ENCODE measurements at regions not wholly inside any gene's neighbourhood (a gene's known extent, or its start where the extent isn't known, plus 50 kb on each side); places are given as distances from the start of the nearest gene placed in this dataset.

DNA sequence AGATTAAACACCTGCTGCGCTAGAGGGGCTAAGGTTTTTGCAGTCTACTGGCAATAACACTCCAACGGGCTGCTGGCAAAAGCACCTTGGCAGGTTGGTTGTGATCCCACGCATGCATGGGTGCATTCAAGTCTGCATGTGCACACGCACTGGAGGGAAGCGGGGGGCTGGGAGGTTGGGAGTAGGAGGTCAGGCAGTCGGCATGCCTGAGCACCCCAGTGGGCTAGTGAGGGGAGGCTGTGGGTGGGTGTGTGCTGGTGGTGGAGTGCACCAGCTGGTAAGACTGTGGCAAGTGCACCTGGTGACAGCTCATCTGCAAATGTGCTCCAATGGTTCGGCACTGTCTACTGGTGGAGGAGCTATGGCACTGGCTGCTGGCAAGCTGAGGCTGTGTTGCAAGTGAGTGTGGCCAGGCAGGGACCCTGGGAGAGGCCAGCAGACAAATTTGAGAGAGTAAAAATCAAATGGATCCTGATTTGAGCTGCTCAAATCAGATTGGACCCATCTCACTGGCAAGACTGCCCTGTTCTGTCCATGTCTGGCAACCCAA lies 460.6 kb upstream of the DSEL start:
- Histone ChIP-seq H3K4me3 (ENCODE audit: low read length) (no peak overlapping the region), H3K9me3 (ENCODE audit: control insufficient read depth, low read depth, low read length) (no peaks in the 10 kb centered on the region), H3K36me3 (ENCODE audit: control insufficient read depth, insufficient read depth, low read length) (no peaks in the 10 kb centered on the region), H3K4me1 (ENCODE audit: control insufficient read depth, insufficient read depth, low read length) (no peaks in the 10 kb centered on the region), H3K27ac (ENCODE audit: low read length) (no peak overlapping the region), H3K27me3 (ENCODE audit: control insufficient read depth, insufficient read depth, low read length) (no peaks in the 10 kb centered on the region)
- whole genome bisulfite sequencing (ENCODE audit: insufficient coverage, low lambda C conversion rate), result no CpG with 5 or more reads among the region's 7 CpGs
- DNase-seq, result no peak

DNA sequence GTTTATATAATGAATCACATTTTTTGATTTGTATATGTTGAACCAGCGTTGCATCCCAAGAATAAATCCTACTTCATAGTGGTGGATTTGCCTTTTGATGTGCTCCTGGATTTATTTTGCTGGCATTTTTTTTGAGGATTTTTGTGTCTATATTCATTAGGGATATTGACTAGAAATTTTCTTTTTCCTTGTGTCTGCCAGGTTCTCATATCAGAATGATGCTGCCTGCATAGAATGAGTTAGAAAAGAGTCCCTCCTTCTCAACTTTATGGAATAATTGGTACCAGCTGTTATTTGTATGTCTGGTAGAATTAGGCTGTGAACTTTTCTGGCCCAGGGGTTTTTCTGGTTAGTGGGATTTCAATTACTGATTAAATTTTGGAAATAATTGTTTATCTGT lies 457.4 kb upstream of the DSEL start:
- H3K36me3 ChIP-seq (ENCODE audit: control insufficient read depth, insufficient read depth, low read length), result no peaks in the 10 kb centered on the region
- no peaks in the 10 kb centered on the region for H3K27me3 ChIP-seq (ENCODE audit: control insufficient read depth, insufficient read depth, low read length)
- H3K4me3 ChIP-seq (ENCODE audit: low read length), result no peak overlapping the region
- H3K9me3 ChIP-seq (ENCODE audit: control insufficient read depth, low read depth, low read length), result no peaks in the 10 kb centered on the region
- no peak overlapping the region for H3K27ac ChIP-seq (ENCODE audit: low read length)
- no peaks in the 10 kb centered on the region for H3K4me1 ChIP-seq (ENCODE audit: control insufficient read depth, insufficient read depth, low read length)
- WGBS (ENCODE audit: insufficient coverage, low lambda C conversion rate), result no CpG with 5 or more reads among the region's 1 CpG
- DNase-seq, result no peak

- Histone ChIP-seq H3K9me3 (ENCODE audit: control insufficient read depth, low read depth, low read length) (no peaks in the 10 kb centered on the region), H3K4me1 (ENCODE audit: control insufficient read depth, insufficient read depth, low read length) (no peaks in the 10 kb centered on the region), H3K27me3 (ENCODE audit: control insufficient read depth, insufficient read depth, low read length) (no peaks in the 10 kb centered on the region), H3K4me3 (ENCODE audit: low read length) (no peak overlapping the region), H3K36me3 (ENCODE audit: control insufficient read depth, insufficient read depth, low read length) (no peaks in the 10 kb centered on the region), H3K27ac (ENCODE audit: low read length) (no peak overlapping the region)
- DNase-seq, result no peak
- no CpG with 5 or more reads among the region's 1 CpG for WGBS (ENCODE audit: insufficient coverage, low lambda C conversion rate)
These were observed 452.9 kb upstream of the DSEL start for GRCh38 chr18:67969458-67969857.

DNA sequence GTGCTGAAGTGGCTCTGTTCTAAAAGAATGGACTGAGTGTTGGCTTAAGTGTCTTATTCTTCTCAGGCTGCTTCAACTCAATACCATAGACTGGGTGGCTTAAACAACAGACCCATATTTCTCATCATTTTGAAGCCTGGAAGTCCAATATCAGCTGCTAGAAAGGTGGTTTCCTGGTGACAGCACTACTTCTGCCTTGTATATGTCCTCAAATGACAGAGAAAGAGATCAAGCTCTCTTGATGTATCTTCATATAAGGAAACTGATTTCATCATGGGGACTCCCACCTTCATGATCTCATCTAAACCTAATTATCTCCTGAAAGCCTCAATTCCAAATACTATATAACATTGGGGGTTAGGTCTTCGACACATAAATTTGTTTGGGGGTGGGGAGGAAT lies 449.7 kb upstream of the DSEL start:
- no peaks in the 10 kb centered on the region for H3K36me3 ChIP-seq (ENCODE audit: control insufficient read depth, insufficient read depth, low read length)
- H3K27me3 ChIP-seq (ENCODE audit: control insufficient read depth, insufficient read depth, low read length), result no peaks in the 10 kb centered on the region
- no peak overlapping the region for H3K27ac ChIP-seq (ENCODE audit: low read length)
- H3K4me3 ChIP-seq (ENCODE audit: low read length), result no peak overlapping the region
- WGBS (ENCODE audit: insufficient coverage, low lambda C conversion rate), result 88% methylated on average over 1 of the region's 1 CpG
- no peak for DNase-seq
- no peaks in the 10 kb centered on the region for H3K4me1 ChIP-seq (ENCODE audit: control insufficient read depth, insufficient read depth, low read length)
- H3K9me3 ChIP-seq (ENCODE audit: control insufficient read depth, low read depth, low read length), result no peaks in the 10 kb centered on the region

DNA sequence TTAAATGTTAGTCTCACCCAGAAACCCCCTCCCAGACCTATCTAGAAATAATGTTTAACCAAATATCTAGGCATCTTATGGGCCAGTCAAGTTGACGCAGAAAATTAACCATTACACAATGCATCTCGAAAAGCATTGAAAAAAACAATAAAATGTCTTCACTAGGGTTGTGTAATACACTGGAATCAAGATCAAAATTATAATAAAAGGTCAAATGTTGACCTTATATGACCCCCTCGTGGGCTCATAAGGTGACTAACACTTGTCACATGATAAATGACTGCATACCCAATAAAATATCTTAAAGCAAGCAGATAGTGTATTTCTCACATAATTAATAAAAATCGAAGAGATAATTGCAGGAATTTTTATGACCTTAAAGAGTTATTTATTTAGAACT lies 447.9 kb upstream of the DSEL start:
- no peak for DNase-seq
- H3K4me3 ChIP-seq (ENCODE audit: low read length), result no peak overlapping the region
- H3K27ac ChIP-seq (ENCODE audit: low read length), result no peak overlapping the region
- 73% methylated on average over 4 of the region's 4 CpGs for WGBS (ENCODE audit: insufficient coverage, low lambda C conversion rate)
- H3K4me1 ChIP-seq (ENCODE audit: control insufficient read depth, insufficient read depth, low read length), result no peaks in the 10 kb centered on the region
- no peaks in the 10 kb centered on the region for H3K9me3 ChIP-seq (ENCODE audit: control insufficient read depth, low read depth, low read length)
- no peaks in the 10 kb centered on the region for H3K36me3 ChIP-seq (ENCODE audit: control insufficient read depth, insufficient read depth, low read length)
- no peaks in the 10 kb centered on the region for H3K27me3 ChIP-seq (ENCODE audit: control insufficient read depth, insufficient read depth, low read length)

DNA sequence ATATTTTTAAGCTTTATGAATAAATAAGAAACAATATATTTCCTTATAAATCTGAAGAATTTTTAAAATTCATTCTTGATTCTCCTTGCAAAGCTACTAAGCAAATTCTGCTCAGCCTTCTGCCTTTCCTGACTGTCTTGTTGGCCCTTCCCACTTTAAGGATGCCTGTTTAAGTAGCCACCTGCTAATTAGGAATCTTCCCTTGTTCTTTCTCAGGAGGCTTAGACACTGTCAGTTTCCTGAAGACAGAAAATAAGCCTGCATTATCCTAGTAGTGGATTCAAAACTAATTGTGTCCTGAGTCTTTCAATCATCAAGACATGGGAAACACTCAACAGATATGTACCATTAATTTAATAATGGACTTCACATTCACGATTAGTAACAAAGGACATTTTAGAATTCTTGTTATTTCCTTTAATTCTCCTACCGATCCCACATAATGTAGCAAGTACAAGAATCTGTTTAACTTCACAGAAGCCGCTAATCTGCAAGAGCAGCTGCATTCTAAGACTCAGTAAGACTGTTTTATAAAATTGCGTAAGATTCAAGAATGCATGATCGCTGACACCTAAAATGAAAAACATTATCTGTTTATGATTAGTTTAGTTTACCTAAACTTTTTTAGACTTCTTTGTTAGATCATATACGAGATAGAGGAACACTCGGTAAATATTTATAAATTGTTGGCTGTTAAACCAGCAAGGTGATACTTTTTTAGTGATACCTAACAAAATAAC lies 445.4 kb upstream of the DSEL start:
- H3K9me3 ChIP-seq (ENCODE audit: control insufficient read depth, low read depth, low read length), result no peaks in the 10 kb centered on the region
- no peaks in the 10 kb centered on the region for H3K36me3 ChIP-seq (ENCODE audit: control insufficient read depth, insufficient read depth, low read length)
- no peaks in the 10 kb centered on the region for H3K4me1 ChIP-seq (ENCODE audit: control insufficient read depth, insufficient read depth, low read length)
- DNase-seq, result no peak
- H3K27me3 ChIP-seq (ENCODE audit: control insufficient read depth, insufficient read depth, low read length), result no peaks in the 10 kb centered on the region
- 70% methylated on average over 6 of the region's 7 CpGs for WGBS (ENCODE audit: insufficient coverage, low lambda C conversion rate)
- H3K27ac ChIP-seq (ENCODE audit: low read length), result no peak overlapping the region
- no peak overlapping the region for H3K4me3 ChIP-seq (ENCODE audit: low read length)

DNA sequence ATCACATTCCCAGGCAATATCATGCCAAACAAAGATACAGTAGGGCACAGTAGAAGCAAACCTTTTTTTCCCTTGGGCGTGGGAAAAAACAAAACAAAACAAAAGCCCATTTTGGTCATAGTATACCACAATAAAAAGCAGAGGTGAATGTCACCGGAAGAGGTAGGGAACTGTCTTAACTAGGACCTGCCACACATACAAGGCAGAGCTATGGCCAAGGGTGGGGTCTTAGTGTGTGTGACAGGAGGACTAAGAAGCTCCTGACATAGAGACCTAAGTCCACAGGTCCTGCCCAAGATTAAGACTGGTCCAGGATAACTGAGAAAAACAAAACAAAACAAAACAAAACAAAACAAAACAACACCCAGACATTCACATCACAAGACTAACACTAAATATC lies 441.2 kb upstream of the DSEL start:
- H3K4me1 ChIP-seq (ENCODE audit: control insufficient read depth, insufficient read depth, low read length), result no peaks in the 10 kb centered on the region
- H3K4me3 ChIP-seq (ENCODE audit: low read length), result no peak overlapping the region
- 90% methylated on average over 2 of the region's 2 CpGs for WGBS (ENCODE audit: insufficient coverage, low lambda C conversion rate)
- H3K27ac ChIP-seq (ENCODE audit: low read length), result no peak overlapping the region
- H3K36me3 ChIP-seq (ENCODE audit: control insufficient read depth, insufficient read depth, low read length), result no peaks in the 10 kb centered on the region
- no peaks in the 10 kb centered on the region for H3K9me3 ChIP-seq (ENCODE audit: control insufficient read depth, low read depth, low read length)
- DNase-seq, result no peak
- no peaks in the 10 kb centered on the region for H3K27me3 ChIP-seq (ENCODE audit: control insufficient read depth, insufficient read depth, low read length)

- DNase-seq, result no peak
- no peaks in the 10 kb centered on the region for H3K4me1 ChIP-seq (ENCODE audit: control insufficient read depth, insufficient read depth, low read length)
- no peaks in the 10 kb centered on the region for H3K36me3 ChIP-seq (ENCODE audit: control insufficient read depth, insufficient read depth, low read length)
- no CpG with 5 or more reads among the region's 3 CpGs for WGBS (ENCODE audit: insufficient coverage, low lambda C conversion rate)
- no peak overlapping the region for H3K27ac ChIP-seq (ENCODE audit: low read length)
- no peaks in the 10 kb centered on the region for H3K9me3 ChIP-seq (ENCODE audit: control insufficient read depth, low read depth, low read length)
- no peaks in the 10 kb centered on the region for H3K27me3 ChIP-seq (ENCODE audit: control insufficient read depth, insufficient read depth, low read length)
- H3K4me3 ChIP-seq (ENCODE audit: low read length), result no peak overlapping the region
These were observed 438.1 kb upstream of the DSEL start for GRCh38 chr18:67954594-67954993.

DNA sequence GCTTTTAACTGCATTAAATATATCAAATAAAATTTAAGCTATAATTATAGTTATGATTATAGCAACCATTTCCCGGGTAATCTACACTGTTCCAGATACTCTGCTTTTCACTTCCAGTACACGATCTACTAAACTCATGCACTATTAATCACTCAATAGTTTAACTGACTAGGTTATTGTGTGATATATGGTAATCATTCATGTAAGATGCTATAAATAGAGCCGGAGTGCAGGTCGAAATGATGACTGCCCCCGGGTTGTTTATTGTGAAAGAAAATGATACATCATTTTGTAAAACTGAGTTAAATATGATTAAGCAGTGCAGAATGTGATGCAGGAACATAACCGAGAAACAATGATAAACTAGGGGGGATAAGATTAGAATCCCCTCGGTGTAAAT lies 434.6 kb upstream of the DSEL start:
- DNase-seq, result no peak
- Histone ChIP-seq H3K4me3 (ENCODE audit: low read length) (no peak overlapping the region), H3K27ac (ENCODE audit: low read length) (no peak overlapping the region), H3K27me3 (ENCODE audit: control insufficient read depth, insufficient read depth, low read length) (no peaks in the 10 kb centered on the region), H3K36me3 (ENCODE audit: control insufficient read depth, insufficient read depth, low read length) (no peaks in the 10 kb centered on the region), H3K4me1 (ENCODE audit: control insufficient read depth, insufficient read depth, low read length) (no peaks in the 10 kb centered on the region), H3K9me3 (ENCODE audit: control insufficient read depth, low read depth, low read length) (no peaks in the 10 kb centered on the region)
- WGBS (ENCODE audit: insufficient coverage, low lambda C conversion rate), result 85% methylated on average over 5 of the region's 7 CpGs

- Histone ChIP-seq H3K27ac (ENCODE audit: low read length) (no peak overlapping the region), H3K4me1 (ENCODE audit: control insufficient read depth, insufficient read depth, low read length) (no peaks in the 10 kb centered on the region), H3K9me3 (ENCODE audit: control insufficient read depth, low read depth, low read length) (no peaks in the 10 kb centered on the region), H3K27me3 (ENCODE audit: control insufficient read depth, insufficient read depth, low read length) (no peaks in the 10 kb centered on the region), H3K4me3 (ENCODE audit: low read length) (no peak overlapping the region), H3K36me3 (ENCODE audit: control insufficient read depth, insufficient read depth, low read length) (no peaks in the 10 kb centered on the region)
- no peak for DNase-seq
- WGBS (ENCODE audit: insufficient coverage, low lambda C conversion rate), result no CpG with 5 or more reads among the region's 3 CpGs
These were observed 422.1 kb upstream of the DSEL start for GRCh38 chr18:67938660-67939059.

GRCh38 chr18:67935638-67936037 lies 419.1 kb upstream of the DSEL start:
- DNase-seq, result no peak
- H3K4me3 ChIP-seq (ENCODE audit: low read length), result no peak overlapping the region
- H3K27me3 ChIP-seq (ENCODE audit: control insufficient read depth, insufficient read depth, low read length), result no peaks in the 10 kb centered on the region
- no peaks in the 10 kb centered on the region for H3K9me3 ChIP-seq (ENCODE audit: control insufficient read depth, low read depth, low read length)
- no peak overlapping the region for H3K27ac ChIP-seq (ENCODE audit: low read length)
- no peaks in the 10 kb centered on the region for H3K4me1 ChIP-seq (ENCODE audit: control insufficient read depth, insufficient read depth, low read length)
- no peaks in the 10 kb centered on the region for H3K36me3 ChIP-seq (ENCODE audit: control insufficient read depth, insufficient read depth, low read length)
- no CpG with 5 or more reads among the region's 3 CpGs for WGBS (ENCODE audit: insufficient coverage, low lambda C conversion rate)
